ENCODE measurements at regions not wholly inside any gene's neighbourhood (a gene's known extent, or its start where the extent isn't known, plus 50 kb on each side); places are given as distances from the start of the nearest gene placed in this dataset.

DNA sequence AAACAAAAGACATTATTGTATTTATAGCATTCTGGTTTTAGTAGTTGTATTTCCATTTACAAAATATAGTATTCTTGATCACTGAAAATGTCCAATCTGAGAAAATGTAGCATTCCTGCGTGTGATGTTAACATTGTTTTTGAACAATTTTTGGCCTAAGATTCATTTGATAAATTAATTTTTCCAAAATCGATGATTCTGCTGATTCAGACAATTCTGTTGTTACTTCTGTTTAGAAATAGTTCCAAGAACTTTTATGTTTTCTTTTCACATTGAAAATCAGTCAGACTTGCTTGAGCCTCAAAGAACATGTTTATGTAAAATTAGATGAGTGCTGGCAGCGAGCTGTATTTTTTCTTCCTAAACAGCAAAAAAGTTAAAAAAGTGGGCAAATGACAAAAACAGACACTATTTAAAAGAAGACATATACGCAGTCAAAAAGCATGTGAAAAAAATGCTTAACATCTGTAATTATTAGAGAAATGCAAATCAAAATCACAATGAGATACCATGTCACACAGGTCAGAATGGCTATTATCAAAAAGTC lies 804.5 kb upstream of the MIR17HG start:
- no peak for TF ChIP-seq POLR2A (IDR thresholded peaks at IDR 0.05)
- TF ChIP-seq, protein P1, sequence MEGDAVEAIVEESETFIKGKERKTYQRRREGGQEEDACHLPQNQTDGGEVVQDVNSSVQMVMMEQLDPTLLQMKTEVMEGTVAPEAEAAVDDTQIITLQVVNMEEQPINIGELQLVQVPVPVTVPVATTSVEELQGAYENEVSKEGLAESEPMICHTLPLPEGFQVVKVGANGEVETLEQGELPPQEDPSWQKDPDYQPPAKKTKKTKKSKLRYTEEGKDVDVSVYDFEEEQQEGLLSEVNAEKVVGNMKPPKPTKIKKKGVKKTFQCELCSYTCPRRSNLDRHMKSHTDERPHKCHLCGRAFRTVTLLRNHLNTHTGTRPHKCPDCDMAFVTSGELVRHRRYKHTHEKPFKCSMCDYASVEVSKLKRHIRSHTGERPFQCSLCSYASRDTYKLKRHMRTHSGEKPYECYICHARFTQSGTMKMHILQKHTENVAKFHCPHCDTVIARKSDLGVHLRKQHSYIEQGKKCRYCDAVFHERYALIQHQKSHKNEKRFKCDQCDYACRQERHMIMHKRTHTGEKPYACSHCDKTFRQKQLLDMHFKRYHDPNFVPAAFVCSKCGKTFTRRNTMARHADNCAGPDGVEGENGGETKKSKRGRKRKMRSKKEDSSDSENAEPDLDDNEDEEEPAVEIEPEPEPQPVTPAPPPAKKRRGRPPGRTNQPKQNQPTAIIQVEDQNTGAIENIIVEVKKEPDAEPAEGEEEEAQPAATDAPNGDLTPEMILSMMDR (IDR thresholded peaks at IDR 0.05), result no peak

All from esophagus squamous epithelium (tissue), 4 donors.